ENCODE measurements at regions not wholly inside any gene's neighbourhood (a gene's known extent, or its start where the extent isn't known, plus 50 kb on each side); places are given as distances from the start of the nearest gene placed in this dataset.

DNA sequence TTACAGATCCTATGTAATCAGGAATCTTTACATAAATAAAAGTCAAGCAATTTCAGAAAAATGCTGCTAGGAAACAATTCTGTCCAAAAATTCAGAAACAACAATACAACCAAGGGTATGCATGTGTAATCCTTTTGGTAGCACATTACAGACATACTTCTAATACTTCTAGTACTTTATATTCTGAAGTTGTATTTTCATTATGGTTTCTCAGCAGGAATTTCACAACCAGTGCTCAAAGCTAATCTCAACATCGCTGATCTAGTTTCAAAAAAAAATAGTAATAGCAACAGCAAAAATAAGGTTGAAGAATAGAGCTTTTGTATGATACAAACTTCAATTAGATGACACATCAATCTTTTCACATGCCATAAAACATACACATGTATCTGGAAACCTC lies 545.2 kb downstream of the LTN1 start:
- H3K9me3 ChIP-seq, result no peaks in the 10 kb centered on the region
- H3K36me3 ChIP-seq, result no peaks in the 10 kb centered on the region
- no peak overlapping the region for H3K4me3 ChIP-seq
- DNase-seq, result no peak
- in situ Hi-C loops (cut with MboI; ENCODE audit: low pct_ligation_motif_present in 1 of 4, low pct_unique_long_range_greater_than_20kb in 1 of 4, low sequenced_read_pairs in 3 of 4) (no loop called here), intact Hi-C loops (cut with DNase I; ENCODE audit: low total_unique reads) (no loop called here)
- H3K27me3 ChIP-seq, result no peaks in the 10 kb centered on the region
- TF ChIP-seq POLR2A (IDR thresholded peaks at IDR 0.05) (no peak), POLR2AphosphoS5 (IDR thresholded peaks at IDR 0.05) (no peak), EP300 (IDR thresholded peaks at IDR 0.05; ENCODE audit: low read depth) (no peak)
- TF ChIP-seq, protein P1, sequence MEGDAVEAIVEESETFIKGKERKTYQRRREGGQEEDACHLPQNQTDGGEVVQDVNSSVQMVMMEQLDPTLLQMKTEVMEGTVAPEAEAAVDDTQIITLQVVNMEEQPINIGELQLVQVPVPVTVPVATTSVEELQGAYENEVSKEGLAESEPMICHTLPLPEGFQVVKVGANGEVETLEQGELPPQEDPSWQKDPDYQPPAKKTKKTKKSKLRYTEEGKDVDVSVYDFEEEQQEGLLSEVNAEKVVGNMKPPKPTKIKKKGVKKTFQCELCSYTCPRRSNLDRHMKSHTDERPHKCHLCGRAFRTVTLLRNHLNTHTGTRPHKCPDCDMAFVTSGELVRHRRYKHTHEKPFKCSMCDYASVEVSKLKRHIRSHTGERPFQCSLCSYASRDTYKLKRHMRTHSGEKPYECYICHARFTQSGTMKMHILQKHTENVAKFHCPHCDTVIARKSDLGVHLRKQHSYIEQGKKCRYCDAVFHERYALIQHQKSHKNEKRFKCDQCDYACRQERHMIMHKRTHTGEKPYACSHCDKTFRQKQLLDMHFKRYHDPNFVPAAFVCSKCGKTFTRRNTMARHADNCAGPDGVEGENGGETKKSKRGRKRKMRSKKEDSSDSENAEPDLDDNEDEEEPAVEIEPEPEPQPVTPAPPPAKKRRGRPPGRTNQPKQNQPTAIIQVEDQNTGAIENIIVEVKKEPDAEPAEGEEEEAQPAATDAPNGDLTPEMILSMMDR (IDR thresholded peaks at IDR 0.05), result no peak
- no peaks in the 10 kb centered on the region for H3K4me1 ChIP-seq
- 89 to 100% methylated on average over 1 of the region's 1 CpG for WGBS, 2 donors (ENCODE audit: low coverage in 1 of 2)
- H3K27ac ChIP-seq, result no peak overlapping the region

DNA sequence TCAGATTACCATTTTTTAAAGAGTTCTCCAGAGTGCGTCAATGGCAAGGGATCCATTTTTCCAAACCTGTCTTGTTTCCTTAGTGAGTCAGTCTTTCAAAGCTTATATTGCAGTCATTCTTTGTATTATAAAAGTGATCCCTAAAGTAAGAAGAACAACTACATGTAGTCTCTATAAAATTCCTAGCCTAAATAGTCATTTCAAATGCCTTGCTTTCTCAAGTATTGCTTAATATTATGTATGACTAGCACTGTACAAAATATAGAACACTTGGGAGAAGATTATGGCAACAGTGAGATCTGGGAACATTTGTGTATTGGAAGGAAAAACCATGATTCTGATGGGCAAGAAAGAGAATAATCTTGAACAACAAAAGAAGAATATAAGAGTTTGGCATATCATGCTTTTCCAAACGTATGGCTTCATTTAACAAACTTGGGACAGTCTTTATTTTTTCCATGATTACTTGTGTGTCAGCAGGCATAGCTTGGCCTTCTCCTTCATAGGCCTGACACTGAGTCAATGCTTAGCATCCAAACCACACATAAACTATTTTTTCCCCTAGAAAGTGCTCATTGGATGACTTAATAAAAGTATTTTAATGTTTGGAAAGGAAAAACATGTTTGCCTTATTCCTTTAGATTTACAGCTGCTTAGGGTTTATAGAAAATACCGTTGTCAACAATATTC lies 547.4 kb downstream of the LTN1 start:
- in situ Hi-C loops (cut with MboI; ENCODE audit: low pct_ligation_motif_present in 1 of 4, low pct_unique_long_range_greater_than_20kb in 1 of 4, low sequenced_read_pairs in 3 of 4), result no loop called here
- intact Hi-C loops (cut with DNase I; ENCODE audit: low total_unique reads), result no loop called here
- Histone ChIP-seq H3K27ac (no peak overlapping the region), H3K27me3 (no peaks in the 10 kb centered on the region), H3K36me3 (no peaks in the 10 kb centered on the region), H3K9me3 (no peaks in the 10 kb centered on the region), H3K4me1 (no peaks in the 10 kb centered on the region), H3K4me3 (no peak overlapping the region)
- TF ChIP-seq EP300 (IDR thresholded peaks at IDR 0.05; ENCODE audit: low read depth), result no peak
- TF ChIP-seq POLR2A (IDR thresholded peaks at IDR 0.05), result no peak
- TF ChIP-seq, protein P1 (IDR thresholded peaks at IDR 0.05), result no peak
- TF ChIP-seq POLR2AphosphoS5 (IDR thresholded peaks at IDR 0.05), result no peak
- no peak for DNase-seq
- WGBS, 2 donors (ENCODE audit: low coverage in 1 of 2), result 73 to 81% methylated on average over 3 of the region's 3 CpGs

DNA sequence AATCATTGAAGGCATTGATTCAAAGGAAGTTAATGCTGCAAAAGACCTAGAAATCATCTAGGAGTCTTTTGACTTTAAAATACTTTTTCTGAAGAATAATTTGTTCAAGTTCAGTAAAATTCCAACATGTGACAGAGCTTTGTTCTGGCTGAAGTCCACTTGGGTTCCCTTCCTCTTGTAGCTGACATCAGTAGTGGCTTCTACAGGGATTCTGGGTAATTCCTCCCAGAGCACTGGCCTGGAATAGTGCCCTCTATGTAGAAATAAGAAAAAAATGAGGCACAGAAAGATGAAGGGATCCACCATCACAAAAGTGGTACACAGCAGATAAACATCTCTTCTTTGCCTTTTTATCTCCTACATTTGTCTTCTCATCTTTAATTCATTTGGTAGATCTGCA lies 548.1 kb downstream of the LTN1 start:
- Histone ChIP-seq H3K36me3 (no peaks in the 10 kb centered on the region), H3K27ac (no peak overlapping the region), H3K4me1 (no peaks in the 10 kb centered on the region), H3K4me3 (no peak overlapping the region), H3K9me3 (no peaks in the 10 kb centered on the region), H3K27me3 (no peaks in the 10 kb centered on the region)
- in situ Hi-C loops (cut with MboI; ENCODE audit: low pct_ligation_motif_present in 1 of 4, low pct_unique_long_range_greater_than_20kb in 1 of 4, low sequenced_read_pairs in 3 of 4), result no loop called here
- no peak for DNase-seq
- TF ChIP-seq POLR2AphosphoS5 (IDR thresholded peaks at IDR 0.05), result no peak
- TF ChIP-seq POLR2A (IDR thresholded peaks at IDR 0.05), result no peak
- TF ChIP-seq, protein P1 (IDR thresholded peaks at IDR 0.05), result no peak
- TF ChIP-seq EP300 (IDR thresholded peaks at IDR 0.05; ENCODE audit: low read depth), result no peak
- intact Hi-C loops (cut with DNase I; ENCODE audit: low total_unique reads), result no loop called here

GRCh38 chr21:28444111-28444510 lies 548.6 kb downstream of the LTN1 start:
- Histone ChIP-seq H3K4me1 (no peaks in the 10 kb centered on the region), H3K36me3 (no peaks in the 10 kb centered on the region), H3K9me3 (no peaks in the 10 kb centered on the region), H3K27me3 (no peaks in the 10 kb centered on the region), H3K27ac (no peak overlapping the region), H3K4me3 (no peak overlapping the region)
- in situ Hi-C loops (cut with MboI; ENCODE audit: low pct_ligation_motif_present in 1 of 4, low pct_unique_long_range_greater_than_20kb in 1 of 4, low sequenced_read_pairs in 3 of 4) (no loop called here), intact Hi-C loops (cut with DNase I; ENCODE audit: low total_unique reads) (no loop called here)
- 44 to 69% methylated on average over 2 of the region's 2 CpGs for WGBS, 2 donors (ENCODE audit: low coverage in 1 of 2)
- DNase-seq, result no peak
- TF ChIP-seq POLR2A (IDR thresholded peaks at IDR 0.05) (no peak), EP300 (IDR thresholded peaks at IDR 0.05; ENCODE audit: low read depth) (no peak), POLR2AphosphoS5 (IDR thresholded peaks at IDR 0.05) (no peak)
- TF ChIP-seq, protein P1 (IDR thresholded peaks at IDR 0.05), result no peak

All from transverse colon (tissue), 4 donors.